ENCODE measurements at regions not wholly inside any gene's neighbourhood (a gene's known extent, or its start where the extent isn't known, plus 50 kb on each side); places are given as distances from the start of the nearest gene placed in this dataset.

- TF ChIP-seq SAP30 (IDR thresholded peaks at IDR 0.05; ENCODE audit: insufficient read depth, insufficient replicate concordance, low read length) = no peak
- TF ChIP-seq USF2 (IDR thresholded peaks at IDR 0.05; ENCODE audit: low read length) = no peak
- TF ChIP-seq EP300 (IDR thresholded peaks at IDR 0.05; ENCODE audit: borderline replicate concordance in 1 of 2, low read depth in 2 of 2, low read length in 2 of 2) = no peak
- TF ChIP-seq RXRA (IDR thresholded peaks at IDR 0.05; ENCODE audit: insufficient read depth, low read depth, low read length) = no peak
- TF ChIP-seq MAX (IDR thresholded peaks at IDR 0.05) = no peak
- no peak for TF ChIP-seq NRF1 (IDR thresholded peaks at IDR 0.05; ENCODE audit: low read depth, low read length)
- no peak for TF ChIP-seq ZNF274 (IDR thresholded peaks at IDR 0.05; ENCODE audit: borderline replicate concordance, extremely low read depth, low read length)
- TF ChIP-seq YY1 (IDR thresholded peaks at IDR 0.05; ENCODE audit: low read depth, low read length) = no peak
Observed at GRCh38 chr10:123512901-123513775, 153.0 kb upstream of the GPR26 start (continued).

Data from H1 (cell line).